Immature natural killer cell (primary cell): ENCODE measurements at regions not wholly inside any gene's neighbourhood (a gene's known extent, or its start where the extent isn't known, plus 50 kb on each side); places are given as distances from the start of the nearest gene placed in this dataset.

Experiments
- DNase-seq, 3 donors: peaks; one replicate each; pipeline ENCODE4 v3.0.0; 2022; ENCODE audit warnings: mixed read lengths in 1 of 3
- H3K27ac Mint-ChIP-seq, 6 donors: one replicate each; pipeline ENCODE4 v1.8.0; 2020; ENCODE audit warnings: mixed read lengths in 6 of 6, mild to moderate bottlenecking in 5 of 6, inconsistent platforms in 4 of 6, moderate library complexity in 3 of 6
- H3K27me3 Mint-ChIP-seq, 3 donors: one replicate each; pipeline ENCODE4 v1.8.0; 2020 to 2021; ENCODE audit warnings: low read depth in 3 of 3, mild to moderate bottlenecking in 3 of 3, mixed read lengths in 3 of 3, moderate library complexity in 3 of 3, inconsistent platforms in 1 of 3
- H3K36me3 Mint-ChIP-seq, 3 donors: one replicate each; pipeline ENCODE4 v1.8.0; 2020; ENCODE audit warnings: mixed read lengths in 3 of 3, inconsistent platforms in 2 of 3, mild to moderate bottlenecking in 2 of 3
- H3K4me1 Mint-ChIP-seq, 2 donors: one replicate each; pipeline ENCODE4 v1.8.0; 2020; ENCODE audit warnings: inconsistent platforms in 2 of 2, mild to moderate bottlenecking in 2 of 2, mixed read lengths in 2 of 2, moderate library complexity in 1 of 2
- H3K4me3 Mint-ChIP-seq, 5 donors: one replicate each; pipeline ENCODE4 v1.8.0; 2020; ENCODE audit warnings: mild to moderate bottlenecking in 5 of 5, mixed read lengths in 5 of 5, inconsistent platforms in 3 of 5, moderate library complexity in 3 of 5
- H3K9me3 Mint-ChIP-seq, 6 donors: one replicate each; pipeline ENCODE4 v1.8.0; 2020; ENCODE audit warnings: mild to moderate bottlenecking in 6 of 6, mixed read lengths in 6 of 6, inconsistent platforms in 4 of 6, moderate library complexity in 3 of 6

GRCh38 chr6:4693173-4693970, 82.8 kb upstream of the CDYL start:
- Mint-ChIP-seq H3K27ac (no peak overlapping the region), H3K4me1 (no peaks in the 10 kb centered on the region), H3K27me3 (peaks cover 7 to 30% (median 12%) of the 10 kb centered on the region in 3 donors), H3K4me3 (no peak overlapping the region), H3K9me3 (peaks cover 0 to 8% (median 0%) of the 10 kb centered on the region in 6 donors), H3K36me3 (peaks cover 0 to 4% (median 0%) of the 10 kb centered on the region in 3 donors)
- DNase-seq: no peak

GRCh38 chr6:4692664-4693063, 83.5 kb upstream of the CDYL start:
- Mint-ChIP-seq H3K4me1 (no peaks in the 10 kb centered on the region), H3K9me3 (peaks cover 0 to 8% (median 0%) of the 10 kb centered on the region in 6 donors), H3K27ac (no peak overlapping the region), H3K27me3 (peaks cover 7 to 30% (median 12%) of the 10 kb centered on the region in 3 donors), H3K36me3 (peaks cover 0 to 4% (median 0%) of the 10 kb centered on the region in 3 donors), H3K4me3 (no peak overlapping the region)
- no peak for DNase-seq

- H3K27ac Mint-ChIP-seq: no peak overlapping the region
- DNase-seq: no peak
- H3K4me3 Mint-ChIP-seq: no peak overlapping the region
- peaks cover 7 to 16% (median 14%) of the 10 kb centered on the region in 3 donors for H3K27me3 Mint-ChIP-seq
- H3K36me3 Mint-ChIP-seq: peaks cover 0 to 4% (median 0%) of the 10 kb centered on the region in 3 donors
- H3K4me1 Mint-ChIP-seq: no peaks in the 10 kb centered on the region
- H3K9me3 Mint-ChIP-seq: peaks cover 0 to 8% (median 0%) of the 10 kb centered on the region in 6 donors
Measured at GRCh38 chr6:4687989-4688947, 87.9 kb upstream of the CDYL start.

GRCh38 chr6:4687656-4687988, 88.6 kb upstream of the CDYL start:
- no peak for DNase-seq
- Mint-ChIP-seq H3K9me3 (peaks cover 0 to 8% (median 0%) of the 10 kb centered on the region in 6 donors), H3K4me3 (no peak overlapping the region), H3K27me3 (peaks cover 7 to 16% (median 14%) of the 10 kb centered on the region in 3 donors), H3K27ac (no peak overlapping the region), H3K36me3 (peaks cover 0 to 2% (median under 1%) of the 10 kb centered on the region in 3 donors), H3K4me1 (no peaks in the 10 kb centered on the region)

- no peak overlapping the region for H3K4me3 Mint-ChIP-seq
- no peak overlapping the region for H3K27ac Mint-ChIP-seq
- H3K9me3 Mint-ChIP-seq: peaks cover 0 to 3% (median 0%) of the 10 kb centered on the region in 6 donors
- H3K27me3 Mint-ChIP-seq: peaks cover 3 to 12% (median 4%) of the 10 kb centered on the region in 3 donors
- DNase-seq: no peak
- H3K36me3 Mint-ChIP-seq: peaks cover 0 to 3% (median 0%) of the 10 kb centered on the region in 3 donors
- H3K4me1 Mint-ChIP-seq: no peaks in the 10 kb centered on the region
Measured at GRCh38 chr6:4682431-4683097, 93.6 kb upstream of the CDYL start.

GRCh38 chr6:4678506-4679300, 97.5 kb upstream of the CDYL start:
- Mint-ChIP-seq H3K27ac (no peak overlapping the region), H3K36me3 (peaks cover 0 to 4% (median 0%) of the 10 kb centered on the region in 3 donors), H3K9me3 (peaks cover 0 to 4% (median 0%) of the 10 kb centered on the region in 6 donors), H3K27me3 (peaks cover under 1 to 5% (median 4%) of the 10 kb centered on the region in 3 donors), H3K4me1 (no peaks in the 10 kb centered on the region), H3K4me3 (no peak overlapping the region)
- no peak for DNase-seq

- peaks cover 0 to 6% (median 0%) of the 10 kb centered on the region in 3 donors for H3K36me3 Mint-ChIP-seq
- H3K9me3 Mint-ChIP-seq: peaks cover 0 to 1% (median 0%) of the 10 kb centered on the region in 6 donors
- no peak overlapping the region for H3K4me3 Mint-ChIP-seq
- no peaks in the 10 kb centered on the region for H3K4me1 Mint-ChIP-seq
- no peak for DNase-seq
- H3K27ac Mint-ChIP-seq: no peak overlapping the region
- H3K27me3 Mint-ChIP-seq: peaks cover 2 to 4% (median 3%) of the 10 kb centered on the region in 3 donors
Measured at GRCh38 chr6:4677751-4678065, 98.5 kb upstream of the CDYL start.

- H3K4me3 Mint-ChIP-seq: no peak overlapping the region
- H3K36me3 Mint-ChIP-seq: peaks cover 0 to 3% (median 0%) of the 10 kb centered on the region in 3 donors
- H3K4me1 Mint-ChIP-seq: no peaks in the 10 kb centered on the region
- peaks cover 0 to 1% (median 0%) of the 10 kb centered on the region in 6 donors for H3K9me3 Mint-ChIP-seq
- DNase-seq: no peak
- H3K27ac Mint-ChIP-seq: no peak overlapping the region
- H3K27me3 Mint-ChIP-seq: peaks cover 2 to 4% (median 3%) of the 10 kb centered on the region in 3 donors
Measured at GRCh38 chr6:4677011-4677750, 99.0 kb upstream of the CDYL start.

GRCh38 chr6:4676016-4676415, 100.2 kb upstream of the CDYL start:
- Mint-ChIP-seq H3K36me3 (peaks cover 0 to 3% (median 0%) of the 10 kb centered on the region in 3 donors), H3K4me1 (no peaks in the 10 kb centered on the region), H3K9me3 (peaks cover 0 to 1% (median 0%) of the 10 kb centered on the region in 6 donors), H3K27ac (no peak overlapping the region), H3K4me3 (no peak overlapping the region), H3K27me3 (peaks cover 2 to 4% (median 3%) of the 10 kb centered on the region in 3 donors)
- no peak for DNase-seq

GRCh38 chr6:4675121-4675520, 101.1 kb upstream of the CDYL start:
- no peaks in the 10 kb centered on the region for H3K4me1 Mint-ChIP-seq
- peaks cover 0 to 1% (median 0%) of the 10 kb centered on the region in 6 donors for H3K9me3 Mint-ChIP-seq
- no peak for DNase-seq
- no peak overlapping the region for H3K27ac Mint-ChIP-seq
- H3K27me3 Mint-ChIP-seq: peaks cover 2 to 3% (median 3%) of the 10 kb centered on the region in 3 donors
- peaks cover 0 to 3% (median 0%) of the 10 kb centered on the region in 3 donors for H3K36me3 Mint-ChIP-seq
- H3K4me3 Mint-ChIP-seq: no peak overlapping the region

- Mint-ChIP-seq H3K36me3 (peaks cover 0 to 3% (median 0%) of the 10 kb centered on the region in 3 donors), H3K4me1 (no peaks in the 10 kb centered on the region), H3K27me3 (peaks cover 2 to 3% (median 2%) of the 10 kb centered on the region in 3 donors), H3K27ac (no peak overlapping the region), H3K9me3 (peaks cover 0 to 1% (median 0%) of the 10 kb centered on the region in 6 donors), H3K4me3 (no peak overlapping the region)
- no peak for DNase-seq
Measured at GRCh38 chr6:4673861-4674260, 102.3 kb upstream of the CDYL start.

GRCh38 chr6:4672772-4673171, 103.4 kb upstream of the CDYL start:
- DNase-seq: no peak
- peak overlapping the region in 1 of 6 donors; percentile 11 for H3K27ac Mint-ChIP-seq
- peaks cover 2 to 4% (median 3%) of the 10 kb centered on the region in 3 donors for H3K27me3 Mint-ChIP-seq
- peaks cover 0 to 3% (median 0%) of the 10 kb centered on the region in 3 donors for H3K36me3 Mint-ChIP-seq
- H3K4me1 Mint-ChIP-seq: no peaks in the 10 kb centered on the region
- peaks cover 0 to 1% (median 0%) of the 10 kb centered on the region in 6 donors for H3K9me3 Mint-ChIP-seq
- no peak overlapping the region for H3K4me3 Mint-ChIP-seq
